ENCODE measurements at regions not wholly inside any gene's neighbourhood (a gene's known extent, or its start where the extent isn't known, plus 50 kb on each side); places are given as distances from the start of the nearest gene placed in this dataset.

GRCh38 chr9:73039271-73040263 lies 86.7 kb upstream of the ALDH1A1 start:
- intact Hi-C loops (cut with DNase I), result loop anchor here in 1 of 10 donors (10.0 kb wide), 1 partner anchor 145 kb away; no protein-coding TSS in a partner anchor
- Histone ChIP-seq H3K4me1 (peaks cover 0 to 21% (median 12%) of the 10 kb centered on the region in 9 donors), H3K4me3 (no peak overlapping the region), H3K36me3 (no peaks in the 10 kb centered on the region), H3K27me3 (no peaks in the 10 kb centered on the region), H3K27ac (no peak overlapping the region), H3K9me3 (no peaks in the 10 kb centered on the region)
- ATAC-seq (peak in 6 of 8 donors; percentile 49 to 86 (median 62)), DNase-seq (peak in 1 of 2 donors; percentile 29)
- 52 to 71% methylated on average over 3 of the region's 3 CpGs for WGBS, 2 donors
- TF ChIP-seq CTCF (IDR thresholded peaks at IDR 0.05), result no peak

- Histone ChIP-seq H3K9me3 (no peaks in the 10 kb centered on the region), H3K4me3 (no peak overlapping the region), H3K36me3 (no peaks in the 10 kb centered on the region), H3K27me3 (no peaks in the 10 kb centered on the region), H3K27ac (no peak overlapping the region), H3K4me1 (peaks cover 0 to 21% (median 12%) of the 10 kb centered on the region in 9 donors)
- TF ChIP-seq CTCF (IDR thresholded peaks at IDR 0.05), result no peak
- peak in 7 of 8 donors; percentile 18 to 74 (median 52) for ATAC-seq
- peak; percentile 5 to 9 for DNase-seq
- intact Hi-C loops (cut with DNase I), result loop anchor here in 1 of 10 donors (10.0 kb wide), 1 partner anchor 146 kb away; no protein-coding TSS in a partner anchor
- 41 to 48% methylated on average over 2 of the region's 2 CpGs for WGBS, 2 donors
These were observed 85.8 kb upstream of the ALDH1A1 start for GRCh38 chr9:73038613-73039012.

GRCh38 chr9:73038089-73038509 lies 85.2 kb upstream of the ALDH1A1 start:
- H3K36me3 ChIP-seq, result no peaks in the 10 kb centered on the region
- no peak for TF ChIP-seq CTCF (IDR thresholded peaks at IDR 0.05)
- H3K9me3 ChIP-seq, result no peaks in the 10 kb centered on the region
- intact Hi-C loops (cut with DNase I), result loop anchor here in 1 of 10 donors (10.0 kb wide), 1 partner anchor 147 kb away; no protein-coding TSS in a partner anchor
- H3K27me3 ChIP-seq, result no peaks in the 10 kb centered on the region
- no peak for ATAC-seq
- peaks cover 0 to 21% (median 12%) of the 10 kb centered on the region in 9 donors for H3K4me1 ChIP-seq
- WGBS, 2 donors, result 70 to 78% methylated on average over 4 of the region's 4 CpGs
- DNase-seq, result no peak
- no peak overlapping the region for H3K4me3 ChIP-seq
- H3K27ac ChIP-seq, result no peak overlapping the region

GRCh38 chr9:73037613-73038012 lies 84.8 kb upstream of the ALDH1A1 start:
- no peak overlapping the region for H3K4me3 ChIP-seq
- ATAC-seq, result no peak
- DNase-seq, result no peak

More at GRCh38 chr9:73037613-73038012, 84.8 kb upstream of the ALDH1A1 start:
- Histone ChIP-seq H3K9me3 (no peaks in the 10 kb centered on the region), H3K27me3 (no peaks in the 10 kb centered on the region), H3K36me3 (no peaks in the 10 kb centered on the region), H3K4me1 (peaks cover 0 to 21% (median 12%) of the 10 kb centered on the region in 9 donors), H3K27ac (no peak overlapping the region)
- 65 to 70% methylated on average over 3 of the region's 3 CpGs for WGBS, 2 donors
- TF ChIP-seq CTCF (IDR thresholded peaks at IDR 0.05), result no peak
- intact Hi-C loops (cut with DNase I), result loop anchor here in 1 of 10 donors (10.0 kb wide), 1 partner anchor 147 kb away; no protein-coding TSS in a partner anchor
